ENCODE measurements at regions not wholly inside any gene's neighbourhood (a gene's known extent, or its start where the extent isn't known, plus 50 kb on each side); places are given as distances from the start of the nearest gene placed in this dataset.
"Not testable (repeated sequence)": the region's sequence is repeated elsewhere in the genome, so short reads cannot be mapped to it uniquely, and the experiment has no call there.

GRCh38 chr1:82783044-82783443 is 982.3 kb downstream of the ADGRL2 start:
- no peak overlapping the region for H3K4me3 ChIP-seq (ENCODE audit: insufficient read depth, low read length)
- DNase-seq (ENCODE audit: insufficient read length, low spot score, missing footprints): no peak

GRCh38 chr1:82782599-82782998 is 981.9 kb downstream of the ADGRL2 start:
- Histone ChIP-seq H3K4me3 (ENCODE audit: insufficient read depth, low read length) (no peak overlapping the region), H3K79me2 (ENCODE audit: insufficient read depth, low read length) (no peaks in the 10 kb centered on the region), H3K27ac (ENCODE audit: low read depth, low read length) (no peak overlapping the region), H4K20me1 (ENCODE audit: insufficient read depth, low read length) (no peaks in the 10 kb centered on the region), H3K27me3 (ENCODE audit: insufficient read depth, low read length) (no peaks in the 10 kb centered on the region), H3K36me3 (ENCODE audit: insufficient read depth, low read length) (no peaks in the 10 kb centered on the region), H3K4me2 (ENCODE audit: insufficient read depth, low read length) (no peak overlapping the region), H2AFZ (ENCODE audit: low read length) (no peak overlapping the region), H3K9me3 (ENCODE audit: low read depth, low read length) (no peaks in the 10 kb centered on the region), H3K4me1 (ENCODE audit: insufficient read depth, low read length) (no peaks in the 10 kb centered on the region)
- no peak for TF ChIP-seq CTCF (IDR thresholded peaks at IDR 0.05; ENCODE audit: extremely low read depth, low read depth, low read length)
- no peak for DNase-seq (ENCODE audit: insufficient read length, low spot score, missing footprints)

More at GRCh38 chr1:82783044-82783443, 982.3 kb downstream of the ADGRL2 start:
- no peak for TF ChIP-seq CTCF (IDR thresholded peaks at IDR 0.05; ENCODE audit: extremely low read depth, low read depth, low read length)
- H3K27me3 ChIP-seq (ENCODE audit: insufficient read depth, low read length): no peaks in the 10 kb centered on the region
- H2AFZ ChIP-seq (ENCODE audit: low read length): no peak overlapping the region
- H3K27ac ChIP-seq (ENCODE audit: low read depth, low read length): no peak overlapping the region
- no peak overlapping the region for H3K4me2 ChIP-seq (ENCODE audit: insufficient read depth, low read length)
- no peaks in the 10 kb centered on the region for H3K36me3 ChIP-seq (ENCODE audit: insufficient read depth, low read length)
- H4K20me1 ChIP-seq (ENCODE audit: insufficient read depth, low read length): no peaks in the 10 kb centered on the region
- no peaks in the 10 kb centered on the region for H3K79me2 ChIP-seq (ENCODE audit: insufficient read depth, low read length)
- no peaks in the 10 kb centered on the region for H3K9me3 ChIP-seq (ENCODE audit: low read depth, low read length)
- no peaks in the 10 kb centered on the region for H3K4me1 ChIP-seq (ENCODE audit: insufficient read depth, low read length)

- Histone ChIP-seq H3K9me3 (ENCODE audit: low read depth, low read length) (no peaks in the 10 kb centered on the region), H3K4me3 (ENCODE audit: insufficient read depth, low read length) (no peak overlapping the region), H3K27me3 (ENCODE audit: insufficient read depth, low read length) (no peaks in the 10 kb centered on the region), H3K79me2 (ENCODE audit: insufficient read depth, low read length) (no peaks in the 10 kb centered on the region), H3K4me2 (ENCODE audit: insufficient read depth, low read length) (no peak overlapping the region), H2AFZ (ENCODE audit: low read length) (no peak overlapping the region), H4K20me1 (ENCODE audit: insufficient read depth, low read length) (no peaks in the 10 kb centered on the region), H3K27ac (ENCODE audit: low read depth, low read length) (no peak overlapping the region), H3K4me1 (ENCODE audit: insufficient read depth, low read length) (no peaks in the 10 kb centered on the region), H3K36me3 (ENCODE audit: insufficient read depth, low read length) (no peaks in the 10 kb centered on the region)
- TF ChIP-seq CTCF (IDR thresholded peaks at IDR 0.05; ENCODE audit: extremely low read depth, low read depth, low read length): peak; percentile 26
- peak; percentile 45 for DNase-seq (ENCODE audit: insufficient read length, low spot score, missing footprints)
Observed at GRCh38 chr1:82778612-82779011, 977.9 kb downstream of the ADGRL2 start.

GRCh38 chr1:82777240-82777639 is 976.5 kb downstream of the ADGRL2 start:
- Histone ChIP-seq H3K36me3 (ENCODE audit: insufficient read depth, low read length) (no peaks in the 10 kb centered on the region), H2AFZ (ENCODE audit: low read length) (no peak overlapping the region), H3K4me3 (ENCODE audit: insufficient read depth, low read length) (no peak overlapping the region), H3K27me3 (ENCODE audit: insufficient read depth, low read length) (no peaks in the 10 kb centered on the region), H3K27ac (ENCODE audit: low read depth, low read length) (no peak overlapping the region), H4K20me1 (ENCODE audit: insufficient read depth, low read length) (no peaks in the 10 kb centered on the region), H3K4me1 (ENCODE audit: insufficient read depth, low read length) (no peaks in the 10 kb centered on the region), H3K4me2 (ENCODE audit: insufficient read depth, low read length) (no peak overlapping the region), H3K79me2 (ENCODE audit: insufficient read depth, low read length) (no peaks in the 10 kb centered on the region), H3K9me3 (ENCODE audit: low read depth, low read length) (no peaks in the 10 kb centered on the region)
- no peak for DNase-seq (ENCODE audit: insufficient read length, low spot score, missing footprints)
- TF ChIP-seq CTCF (IDR thresholded peaks at IDR 0.05; ENCODE audit: extremely low read depth, low read depth, low read length): no peak

- not testable (repeated sequence) for H3K4me2 ChIP-seq (ENCODE audit: insufficient read depth, low read length); H3K4me1 ChIP-seq (ENCODE audit: insufficient read depth, low read length); H3K4me3 ChIP-seq (ENCODE audit: insufficient read depth, low read length); H2AFZ ChIP-seq (ENCODE audit: low read length); H3K79me2 ChIP-seq (ENCODE audit: insufficient read depth, low read length); DNase-seq (ENCODE audit: insufficient read length, low spot score, missing footprints); H3K36me3 ChIP-seq (ENCODE audit: insufficient read depth, low read length); H3K27ac ChIP-seq (ENCODE audit: low read depth, low read length); H4K20me1 ChIP-seq (ENCODE audit: insufficient read depth, low read length); H3K9me3 ChIP-seq (ENCODE audit: low read depth, low read length); H3K27me3 ChIP-seq (ENCODE audit: insufficient read depth, low read length)
Observed at GRCh38 chr1:82776730-82777129, 976.0 kb downstream of the ADGRL2 start.
